Ishikawa (cell line): ENCODE measurements at regions not wholly inside any gene's neighbourhood (a gene's known extent, or its start where the extent isn't known, plus 50 kb on each side); places are given as distances from the start of the nearest gene placed in this dataset.
A peak's percentile ranks its signal among the peaks of the same experiment; 100 is the strongest.

ENCODE experiments used
- CEBPB ChIP-seq: IDR thresholded peaks from 2 replicates; pipeline ENCODE4 v1.6.1; 2012
- CREB1 ChIP-seq: IDR thresholded peaks from 2 replicates; pipeline ENCODE4 v1.6.1; 2012; ENCODE audit warnings: low read depth
- EGR1 ChIP-seq: IDR thresholded peaks from 2 replicates; pipeline ENCODE4 v1.6.1; 2012
- EP300 ChIP-seq: IDR thresholded peaks from 2 replicates; pipeline ENCODE4 v1.6.1; 2012; ENCODE audit warnings: borderline replicate concordance
- FOXM1 ChIP-seq: IDR thresholded peaks from 2 replicates; pipeline ENCODE4 v1.6.1; 2012; ENCODE audit warnings: low read depth, borderline replicate concordance
- MAX ChIP-seq: IDR thresholded peaks from 2 replicates; pipeline ENCODE4 v1.6.1; 2012
- NFIC ChIP-seq: IDR thresholded peaks from 2 replicates; pipeline ENCODE4 v1.6.1; 2012
- RAD21 ChIP-seq: IDR thresholded peaks from 2 replicates; pipeline ENCODE4 v1.6.1; 2012; ENCODE audit warnings: low read depth
- REST ChIP-seq: IDR thresholded peaks from 2 replicates; pipeline ENCODE4 v1.6.1; 2012; ENCODE audit warnings: low read depth, mild to moderate bottlenecking
- TAF1 ChIP-seq: IDR thresholded peaks from 2 replicates; pipeline ENCODE4 v1.6.1; 2012; ENCODE audit warnings: low read depth, mild to moderate bottlenecking
- TCF12 ChIP-seq: IDR thresholded peaks from 2 replicates; pipeline ENCODE4 v1.6.1; 2012; ENCODE audit warnings: low read depth
- TEAD4 ChIP-seq: IDR thresholded peaks from 2 replicates; pipeline ENCODE4 v1.6.1; 2012
- USF1 ChIP-seq: IDR thresholded peaks from 2 replicates; pipeline ENCODE4 v1.6.1; 2012
- YY1 ChIP-seq: IDR thresholded peaks from 2 replicates; pipeline ENCODE4 v1.6.1; 2012; ENCODE audit warnings: low read depth
- ZBTB7A ChIP-seq: IDR thresholded peaks from 2 replicates; pipeline ENCODE4 v1.6.1; 2012; ENCODE audit warnings: low read depth

- TF ChIP-seq CEBPB, result no peak
- TF ChIP-seq YY1, result no peak
- no peak for TF ChIP-seq RAD21
Measured at GRCh38 chr1:157197906-157198435, 59.8 kb upstream of the ETV3 start.

GRCh38 chr1:157196670-157197456 is 58.7 kb upstream of the ETV3 start:
- TF ChIP-seq RAD21, result peak; percentile 11; the same call in 1 of the 2 replicates

- TF ChIP-seq ZBTB7A (no peak), YY1 (no peak), CREB1 (no peak), TEAD4 (no peak), EGR1 (no peak), TCF12 (no peak), REST (no peak), FOXM1 (no peak), CEBPB (no peak), NFIC (no peak), TAF1 (no peak), USF1 (no peak)
Measured at GRCh38 chr1:157196245-157196543, 58.0 kb upstream of the ETV3 start.

GRCh38 chr1:157195521-157196244 is 57.5 kb upstream of the ETV3 start:
- no peak for TF ChIP-seq YY1
- no peak for TF ChIP-seq EGR1
- TF ChIP-seq CEBPB, result no peak
- no peak for TF ChIP-seq MAX
- TF ChIP-seq TAF1, result no peak
- no peak for TF ChIP-seq FOXM1
- TF ChIP-seq RAD21, result no peak
- no peak for TF ChIP-seq REST
- TF ChIP-seq TCF12, result no peak
- no peak for TF ChIP-seq CREB1
- no peak for TF ChIP-seq ZBTB7A
- no peak for TF ChIP-seq TEAD4
- no peak for TF ChIP-seq NFIC
- no peak for TF ChIP-seq EP300

GRCh38 chr1:157194731-157195520 is 56.7 kb upstream of the ETV3 start:
- TF ChIP-seq TEAD4 (no peak), MAX (no peak), YY1 (no peak), FOXM1 (no peak), EGR1 (no peak), TCF12 (no peak), REST (no peak), USF1 (no peak), NFIC (no peak), EP300 (no peak), TAF1 (no peak), ZBTB7A (no peak), CEBPB (no peak), CREB1 (no peak), RAD21 (no peak)
